Activated CD4-positive, alpha-beta T cell treated with anti-CD3 and anti-CD28 coated beads, Interleukin-2, amount 50 U/mL, for 1 hour (primary cell): ENCODE measurements at regions not wholly inside any gene's neighbourhood (a gene's known extent, or its start where the extent isn't known, plus 50 kb on each side); places are given as distances from the start of the nearest gene placed in this dataset.
A peak's percentile ranks its signal among the peaks of the same experiment; 100 is the strongest.

Source experiments
- DNase-seq: peaks from one replicate; pipeline ENCODE4 v3.0.0-alpha.2; 2020

- DNase-seq, result no peak
These were observed 113.2 kb downstream of the HSPH1 start for GRCh38 chr13:31048521-31048920.

DNA sequence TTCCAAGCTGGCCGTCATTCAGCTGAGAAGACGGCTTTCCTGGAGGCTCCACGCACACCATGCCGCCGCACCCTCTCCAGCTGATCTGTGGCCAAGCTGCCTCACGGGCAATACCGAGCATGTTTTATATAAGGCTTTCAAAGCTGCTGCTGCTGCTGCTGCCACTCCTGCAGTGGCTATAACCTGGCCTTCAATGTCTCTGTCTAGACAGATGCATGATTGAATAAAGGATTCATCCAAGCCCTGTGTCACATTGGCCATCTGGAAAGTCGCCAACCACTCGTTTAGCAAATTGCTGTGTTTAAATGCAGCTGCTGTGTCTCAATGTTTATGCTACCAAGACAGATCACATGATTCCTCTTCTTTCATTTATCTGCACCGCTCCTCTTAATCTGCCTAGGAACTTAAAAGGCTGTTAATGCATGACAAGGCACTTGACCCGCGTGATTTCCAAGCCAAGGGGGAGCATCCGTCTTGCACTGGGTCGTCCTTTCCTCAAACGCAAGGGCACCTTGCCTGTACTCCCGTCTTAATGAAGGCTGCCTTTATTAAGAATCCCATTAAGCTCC lies 114.3 kb downstream of the TEX26 start:
- no peak for DNase-seq

DNA sequence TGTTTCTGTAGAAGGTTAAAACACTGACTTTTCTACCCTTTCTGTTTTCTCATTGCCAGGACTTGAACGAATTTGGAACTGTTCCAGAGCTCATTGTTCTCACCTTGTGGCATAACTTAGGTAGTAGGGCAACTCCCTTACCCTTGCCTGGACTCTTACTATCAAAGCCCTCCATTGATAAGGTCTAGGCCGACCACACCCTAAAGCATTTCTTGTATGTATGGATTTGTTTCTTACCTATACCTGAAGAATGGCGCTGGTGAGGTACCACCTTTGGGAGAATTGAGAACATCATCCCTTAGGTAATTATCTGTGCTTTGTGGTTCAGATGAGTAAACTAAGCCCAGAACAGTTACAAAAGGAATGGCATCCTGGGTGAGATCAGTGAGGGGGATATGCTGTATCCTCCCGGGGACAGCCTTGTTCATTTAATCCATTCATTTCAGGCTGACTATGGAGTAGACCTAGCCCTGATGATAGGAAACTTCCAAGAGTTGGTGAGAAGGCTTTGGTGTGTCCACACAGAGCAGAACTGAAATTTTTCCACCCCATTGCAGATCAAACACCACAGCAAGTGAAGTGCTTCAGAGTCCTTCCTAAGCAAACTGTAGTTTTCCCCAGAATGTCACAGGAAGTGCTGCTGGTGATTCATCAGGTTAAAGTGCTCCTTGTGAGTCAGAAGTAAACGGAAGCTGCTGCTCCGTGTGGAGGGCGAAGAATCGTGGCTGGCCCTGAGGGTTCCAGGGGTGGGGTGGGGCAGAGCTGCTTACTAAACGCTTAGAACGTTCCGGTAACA lies 113.0 kb downstream of the TEX26 start:
- DNase-seq, result peak; percentile 62

- DNase-seq, result peak; percentile 78
These were observed 112.2 kb downstream of the TEX26 start for GRCh38 chr13:31044364-31045285.

DNA sequence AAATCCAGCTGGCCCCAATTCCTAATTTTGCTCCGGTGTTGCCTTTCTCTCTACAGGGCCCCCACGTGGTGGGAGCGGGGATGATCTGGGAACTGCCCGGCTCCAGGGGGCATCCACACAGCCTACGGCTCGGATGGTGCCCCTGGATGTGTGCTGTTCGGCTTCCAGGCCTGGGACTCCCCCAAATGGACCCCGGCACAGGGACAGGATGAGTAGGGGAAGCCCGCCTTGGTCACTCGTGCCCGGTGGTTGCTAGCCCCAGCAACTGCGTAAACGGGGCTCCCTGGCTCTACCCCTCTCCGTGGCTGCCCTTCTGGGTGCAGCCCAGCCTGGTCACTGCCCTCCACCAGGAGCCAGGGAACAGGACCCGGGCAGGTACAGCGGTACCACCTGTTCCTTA lies 111.5 kb downstream of the TEX26 start:
- no peak for DNase-seq

DNA sequence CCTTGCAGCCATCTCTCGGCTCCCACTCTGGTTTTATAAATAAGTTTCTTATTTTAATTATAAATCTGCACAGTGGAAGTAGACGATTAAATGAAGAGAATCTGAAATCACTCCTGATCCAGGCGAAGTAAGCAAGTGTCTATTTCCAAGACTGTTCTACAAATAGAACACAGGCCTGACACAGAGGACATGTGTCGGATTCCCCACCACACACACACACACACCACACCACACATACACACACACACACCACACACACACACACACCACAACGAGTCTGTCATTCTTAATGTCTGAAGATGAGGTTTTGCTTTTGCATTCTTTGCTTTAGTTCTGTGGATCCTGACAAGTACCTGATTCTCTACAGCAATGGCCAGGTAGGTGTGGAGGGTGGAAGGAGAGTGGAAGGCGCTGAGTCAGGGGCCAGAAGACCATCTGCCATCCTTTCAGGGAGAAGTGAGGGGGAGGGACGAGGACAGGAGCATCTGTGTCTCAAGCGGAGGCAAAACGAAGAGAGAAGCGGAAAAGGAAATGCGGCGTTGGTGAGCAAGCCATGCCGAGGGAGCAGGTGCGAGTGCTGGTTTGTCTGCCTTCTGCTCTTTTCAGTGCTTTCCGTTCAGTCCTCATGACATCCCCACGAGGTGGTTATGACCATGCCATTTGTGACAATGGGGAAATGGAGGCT lies 110.2 kb downstream of the TEX26 start:
- DNase-seq, result no peak

- DNase-seq, result no peak
These were observed 109.6 kb downstream of the TEX26 start for GRCh38 chr13:31042049-31042448.

GRCh38 chr13:31038834-31039552 lies 106.5 kb downstream of the TEX26 start:
- DNase-seq, result no peak

GRCh38 chr13:31037874-31038500 lies 105.5 kb downstream of the TEX26 start:
- no peak for DNase-seq

DNA sequence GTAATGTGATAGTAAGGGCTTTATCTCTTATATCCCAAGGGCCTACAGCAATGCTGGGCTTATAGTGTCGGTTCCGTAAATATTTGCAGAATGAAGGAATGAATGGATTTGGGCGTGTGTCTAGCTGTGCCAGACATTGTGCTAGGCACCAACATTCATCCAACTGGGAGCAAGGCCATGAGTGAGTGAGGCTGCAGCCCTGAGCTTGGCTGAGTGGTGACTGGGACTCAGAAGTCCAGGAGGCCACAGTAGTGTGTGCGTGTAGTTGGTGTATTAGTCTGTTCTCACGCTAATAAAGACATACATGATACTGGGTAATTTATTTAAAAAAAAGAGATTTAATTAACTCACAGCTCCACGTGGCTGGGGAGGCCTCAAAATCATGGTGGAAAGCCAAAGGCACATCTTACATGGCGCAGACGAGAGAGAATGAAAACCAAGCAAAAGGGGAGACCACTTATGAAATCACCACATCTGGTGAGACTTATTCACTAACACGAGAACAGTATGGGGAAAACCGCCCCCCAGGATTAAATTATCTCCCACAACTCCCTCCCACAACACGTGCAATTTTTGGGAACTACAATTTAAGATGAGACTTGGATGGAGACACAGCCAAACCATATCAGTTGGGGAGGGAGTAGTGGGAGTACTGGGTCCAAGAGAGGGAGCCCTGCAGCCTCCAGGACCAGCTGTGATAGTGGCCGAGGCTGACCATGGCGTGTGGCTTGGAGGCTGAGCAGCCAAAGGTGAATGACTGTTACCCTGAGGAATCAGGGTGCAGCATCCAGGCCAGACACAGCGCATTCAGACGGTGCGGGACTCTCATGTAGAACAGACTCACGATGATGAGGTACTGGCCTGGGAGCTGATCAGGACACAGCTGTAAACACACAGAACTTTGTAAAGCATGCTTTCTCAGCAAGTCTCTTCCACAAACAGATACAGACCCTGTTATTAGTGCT lies 104.6 kb downstream of the TEX26 start:
- DNase-seq, result no peak

DNA sequence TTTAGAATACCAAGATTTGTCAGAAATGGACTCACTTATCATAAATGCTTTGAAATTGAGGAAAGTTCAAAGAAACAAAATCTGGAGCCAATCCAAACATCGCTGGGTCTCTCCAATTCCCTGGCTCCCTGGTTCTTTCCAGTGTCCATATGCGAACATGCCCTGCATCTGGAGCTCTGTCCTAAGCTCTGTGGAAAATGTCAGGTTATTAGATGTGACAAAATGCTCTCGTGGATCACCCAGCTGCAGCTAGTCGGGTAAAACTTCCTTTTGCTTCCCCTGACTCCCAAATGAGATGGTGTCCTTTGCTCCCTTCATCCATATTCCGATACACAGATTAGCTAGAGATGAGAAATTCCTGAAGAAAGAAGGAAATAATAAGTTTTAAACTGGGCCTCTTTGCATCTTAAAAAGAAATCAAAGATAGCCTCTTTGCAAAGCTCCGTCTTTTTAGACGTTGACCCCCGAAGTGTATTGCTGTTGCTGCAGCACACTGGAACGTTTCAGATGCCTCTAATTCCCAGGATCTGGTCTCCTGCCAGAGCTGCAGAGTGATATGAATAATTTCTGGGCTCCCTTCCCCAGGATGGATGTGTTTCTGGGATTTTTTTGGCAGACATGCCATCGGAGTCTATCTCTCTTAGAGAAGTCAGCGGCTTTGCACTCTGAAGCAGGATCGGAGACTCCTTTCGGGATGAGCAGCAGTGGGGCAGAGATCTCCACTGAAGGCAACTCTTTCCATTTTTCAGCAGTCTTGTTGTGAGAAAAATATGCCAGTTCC lies 102.9 kb downstream of the TEX26 start:
- DNase-seq, result no peak

- DNase-seq, result no peak
These were observed 100.2 kb downstream of the TEX26 start for GRCh38 chr13:31032528-31033113.

DNA sequence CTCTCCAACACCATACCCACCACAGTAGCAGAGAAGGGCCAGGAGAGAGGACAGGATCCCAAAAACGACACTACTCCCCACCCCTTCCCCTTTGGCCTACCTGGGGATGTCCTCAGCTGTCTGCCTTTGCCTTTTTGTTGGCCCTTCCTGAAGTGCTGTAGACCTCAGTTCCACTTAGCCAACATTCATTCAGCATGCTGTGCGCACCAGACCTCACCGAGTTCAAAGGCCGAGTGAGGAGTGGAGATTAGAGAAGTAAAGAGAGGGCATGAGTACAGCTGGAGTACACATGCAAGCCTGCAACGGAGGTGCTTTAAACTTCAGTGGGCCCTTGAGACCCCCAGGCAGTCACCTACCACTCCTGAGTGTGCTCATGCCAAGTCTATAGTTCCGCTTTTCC lies 99.0 kb downstream of the TEX26 start:
- no peak for DNase-seq

GRCh38 chr13:31029102-31029501 lies 96.6 kb downstream of the TEX26 start:
- DNase-seq, result no peak

DNA sequence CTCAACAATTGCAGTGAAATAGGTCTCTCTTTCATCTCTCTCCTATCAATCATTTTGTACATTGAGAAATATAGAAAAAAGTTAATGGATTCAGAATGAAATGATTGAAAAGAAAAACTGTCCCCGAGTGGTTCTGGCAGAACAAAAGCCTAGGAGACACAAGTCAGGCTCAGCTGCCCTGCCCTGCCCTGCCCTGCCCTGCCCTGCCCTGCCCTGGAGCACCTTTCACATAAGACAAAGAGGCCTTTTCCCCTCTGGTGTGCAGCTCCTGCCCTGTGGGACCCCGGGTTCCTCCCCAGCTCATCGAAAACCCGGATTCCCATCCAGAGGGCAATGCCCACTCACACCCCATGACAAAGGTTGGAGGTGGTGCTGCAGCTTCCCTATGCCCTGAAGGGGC lies 94.7 kb downstream of the TEX26 start:
- DNase-seq, result no peak
